ENCODE measurements at regions not wholly inside any gene's neighbourhood (a gene's known extent, or its start where the extent isn't known, plus 50 kb on each side); places are given as distances from the start of the nearest gene placed in this dataset.
"Not testable (repeated sequence)": the region's sequence is repeated elsewhere in the genome, so short reads cannot be mapped to it uniquely, and the experiment has no call there.

GRCh38 chr9:65402206-65402870 lies 117.3 kb upstream of the FOXD4L5 start:
- not testable (repeated sequence) for DNase-seq (ENCODE audit: low read depth); H3K4me3 ChIP-seq (ENCODE audit: low read depth, low read length)

GRCh38 chr9:65401456-65402045 lies 116.5 kb upstream of the FOXD4L5 start:
- not testable (repeated sequence) for DNase-seq (ENCODE audit: low read depth); H3K4me3 ChIP-seq (ENCODE audit: low read depth, low read length)

- no peak overlapping the region for H3K4me3 ChIP-seq (ENCODE audit: low read depth, low read length)
- DNase-seq (ENCODE audit: low read depth), result no peak
Observed at GRCh38 chr9:65400886-65401285, 115.9 kb upstream of the FOXD4L5 start.

- DNase-seq (ENCODE audit: low read depth); H3K4me3 ChIP-seq (ENCODE audit: low read depth, low read length): not testable (repeated sequence)
Observed at GRCh38 chr9:65397763-65398719, 113.0 kb upstream of the FOXD4L5 start.

GRCh38 chr9:65397226-65397625 lies 112.2 kb upstream of the FOXD4L5 start:
- not testable (repeated sequence) for H3K4me3 ChIP-seq (ENCODE audit: low read depth, low read length); DNase-seq (ENCODE audit: low read depth)

- H3K4me3 ChIP-seq (ENCODE audit: low read depth, low read length); DNase-seq (ENCODE audit: low read depth): not testable (repeated sequence)
Observed at GRCh38 chr9:65396601-65397000, 111.6 kb upstream of the FOXD4L5 start.

- not testable (repeated sequence) for H3K4me3 ChIP-seq (ENCODE audit: low read depth, low read length); DNase-seq (ENCODE audit: low read depth)
Observed at GRCh38 chr9:65395789-65396188, 110.8 kb upstream of the FOXD4L5 start.

- H3K4me3 ChIP-seq (ENCODE audit: low read depth, low read length); DNase-seq (ENCODE audit: low read depth): not testable (repeated sequence)
Observed at GRCh38 chr9:65395121-65395520, 110.1 kb upstream of the FOXD4L5 start.

GRCh38 chr9:65393111-65393810 lies 108.3 kb upstream of the FOXD4L5 start:
- not testable (repeated sequence) for H3K4me3 ChIP-seq (ENCODE audit: low read depth, low read length); DNase-seq (ENCODE audit: low read depth)

GRCh38 chr9:65392611-65393010 lies 107.6 kb upstream of the FOXD4L5 start:
- H3K4me3 ChIP-seq (ENCODE audit: low read depth, low read length); DNase-seq (ENCODE audit: low read depth): not testable (repeated sequence)

- not testable (repeated sequence) for H3K4me3 ChIP-seq (ENCODE audit: low read depth, low read length); DNase-seq (ENCODE audit: low read depth)
Observed at GRCh38 chr9:65389710-65390109, 104.7 kb upstream of the FOXD4L5 start.

- not testable (repeated sequence) for H3K4me3 ChIP-seq (ENCODE audit: low read depth, low read length); DNase-seq (ENCODE audit: low read depth)
Observed at GRCh38 chr9:65389216-65389615, 104.2 kb upstream of the FOXD4L5 start.

- peak; percentile 54 for DNase-seq (ENCODE audit: low read depth)
- H3K4me3 ChIP-seq (ENCODE audit: low read depth, low read length), result peak overlapping the region; percentile 42
Observed at GRCh38 chr9:65386699-65387098, 101.7 kb upstream of the FOXD4L5 start.

- not testable (repeated sequence) for DNase-seq (ENCODE audit: low read depth)
- H3K4me3 ChIP-seq (ENCODE audit: low read depth, low read length), result peak overlapping the region; percentile 16
Observed at GRCh38 chr9:65386191-65386590, 101.2 kb upstream of the FOXD4L5 start.

GRCh38 chr9:65385655-65386024 lies 100.6 kb upstream of the FOXD4L5 start:
- DNase-seq (ENCODE audit: low read depth), result not testable (repeated sequence)

GRCh38 chr9:65384759-65385654 lies 100.0 kb upstream of the FOXD4L5 start:
- H3K4me3 ChIP-seq (ENCODE audit: low read depth, low read length); DNase-seq (ENCODE audit: low read depth): not testable (repeated sequence)

More at GRCh38 chr9:65385655-65386024, 100.6 kb upstream of the FOXD4L5 start:
- H3K4me3 ChIP-seq (ENCODE audit: low read depth, low read length), result not testable (repeated sequence)

GRCh38 chr9:65384066-65384465 lies 99.1 kb upstream of the FOXD4L5 start:
- not testable (repeated sequence) for DNase-seq (ENCODE audit: low read depth); H3K4me3 ChIP-seq (ENCODE audit: low read depth, low read length)

GRCh38 chr9:65383646-65384045 lies 98.6 kb upstream of the FOXD4L5 start:
- not testable (repeated sequence) for DNase-seq (ENCODE audit: low read depth); H3K4me3 ChIP-seq (ENCODE audit: low read depth, low read length)

Data from skeletal muscle cell (primary cell).